Prostate gland (tissue), 2 donors: ENCODE measurements at regions not wholly inside any gene's neighbourhood (a gene's known extent, or its start where the extent isn't known, plus 50 kb on each side); places are given as distances from the start of the nearest gene placed in this dataset.

Experiments used
- CTCF ChIP-seq, 4 experiments: fragments of 200-600 bp in 2 of 4; fragments of 450-650 bp in 2 of 4; sonication (generic) in 2 of 4; IDR thresholded peaks; 1 replicate in 3 of 4; 2 replicates in 1 of 4; pipeline ENCODE4 v1.5.1; 2016 to 2019; ENCODE audit warnings: antibody characterized with exemption in 4 of 4, mild to moderate bottlenecking in 2 of 4, moderate library complexity in 2 of 4
- POLR2A ChIP-seq: fragments of 450-650 bp; IDR thresholded peaks from one replicate; pipeline ENCODE4 v1.6.1; 2016; ENCODE audit warnings: antibody characterized with exemption, mild to moderate bottlenecking

GRCh38 chr1:88523854-88524528, 160.1 kb upstream of the PKN2 start:
- no peak for TF ChIP-seq POLR2A
- no peak for TF ChIP-seq CTCF (IDR thresholded peaks at IDR 0.05)
